Endothelial cell of umbilical vein (primary cell): ENCODE measurements at regions not wholly inside any gene's neighbourhood (a gene's known extent, or its start where the extent isn't known, plus 50 kb on each side); places are given as distances from the start of the nearest gene placed in this dataset.

Source experiments
- BruUV-seq: library from RNA; stranded (reverse); fragments of 400-500 nt; replicated peaks from 2 replicates; lab custom pipeline; 2021; lab: Mats Ljungman, UMichigan
- CTCF ChIA-PET: fragments of 300-600, 350-600 bp; sonication (Branson Sonifier 250); formaldehyde crosslinking; loops from one replicate; lab custom pipeline; 2021; ENCODE audit warnings: antibody characterized with exemption, inconsistent platforms; lab: Charles Lee
- POLR2A ChIA-PET: fragments of 300-600, 350-600 bp; sonication (Branson Sonifier 250); formaldehyde crosslinking; loops from one replicate; lab custom pipeline; 2021; ENCODE audit warnings: antibody characterized with exemption, inconsistent platforms; lab: Charles Lee
- DNase-seq: peaks from one replicate; pipeline ENCODE4 v3.0.0-alpha.2; 2011; ENCODE audit warnings: low read depth, low spot score
- FAIRE-seq: peaks from 2 replicates; lab custom pipeline; 2011; peaks lifted over from hg19 to GRCh38; lab: Jason Lieb, UNC
- H2AFZ ChIP-seq: 2 replicates; pipeline ENCODE4 v1.6.0; 2012; ENCODE audit warnings: low read depth, low read length, control low read depth, inconsistent platforms
- H3K27ac ChIP-seq: 2 replicates; pipeline ENCODE4 v1.5.1; 2011; ENCODE audit warnings: low read depth, mild to moderate bottlenecking, control low read depth, low read length, moderate library complexity; ENCODE audit not compliant: insufficient read depth
- H3K27me3 ChIP-seq, 2 experiments: 2 replicates each; pipeline versions ENCODE4 v1.6.0 to v1.6.1; 2011; ENCODE audit warnings: low read length in 2 of 2, mixed read lengths in 1 of 2; ENCODE audit not compliant: control insufficient read depth in 2 of 2, insufficient read depth in 2 of 2
- H3K36me3 ChIP-seq, 2 experiments: 2 replicates in 1 of 2; 3 replicates in 1 of 2; pipeline ENCODE4 v1.5.1; 2011; ENCODE audit warnings: low read length in 2 of 2, mild to moderate bottlenecking in 1 of 2, moderate library complexity in 1 of 2; ENCODE audit not compliant: control insufficient read depth in 2 of 2, insufficient read depth in 2 of 2; ENCODE audit errors: extremely low read depth in 1 of 2
- H3K4me1 ChIP-seq: 3 replicates; pipeline ENCODE4 v1.5.1; 2011; ENCODE audit warnings: mild to moderate bottlenecking, low read length; ENCODE audit not compliant: control insufficient read depth, insufficient read depth; ENCODE audit errors: extremely low read depth
- H3K4me2 ChIP-seq: 2 replicates; pipeline ENCODE4 v1.6.1; 2011; ENCODE audit warnings: low read length, control low read depth, mixed read lengths; ENCODE audit not compliant: insufficient read depth
- H3K4me3 ChIP-seq, 3 experiments: fragments of 200-600 bp in 1 of 3; sonication (generic), shearing (Covaris generic) in 1 of 3; replicated peaks in 1 of 3; 2 replicates each; pipeline ENCODE4 v1.5.1; 2011 to 2016; ENCODE audit warnings: control low read depth in 3 of 3, low read length in 3 of 3, mild to moderate bottlenecking in 2 of 3, inconsistent platforms in 1 of 3, low read depth in 1 of 3, moderate library complexity in 1 of 3; ENCODE audit not compliant: insufficient read depth in 1 of 3
- H3K79me2 ChIP-seq: 2 replicates; pipeline ENCODE4 v1.6.0; 2012; ENCODE audit warnings: low read length, inconsistent platforms; ENCODE audit not compliant: control insufficient read depth, insufficient read depth
- H3K9ac ChIP-seq: replicated peaks from 2 replicates; pipeline ENCODE3; 2011; ENCODE audit warnings: low read length, control low read depth; ENCODE audit not compliant: insufficient read depth; ENCODE audit errors: extremely low read depth
- H3K9me1 ChIP-seq: replicated peaks from 3 replicates; pipeline ENCODE4 v1.6.0; 2011; ENCODE audit warnings: mild to moderate bottlenecking, low read length; ENCODE audit not compliant: control insufficient read depth, insufficient read depth; ENCODE audit errors: extremely low read depth
- H3K9me3 ChIP-seq: replicated peaks from 2 replicates; pipeline ENCODE4 v1.5.1; 2012; ENCODE audit warnings: low read length, inconsistent platforms; ENCODE audit not compliant: control insufficient read depth, insufficient read depth
- H4K20me1 ChIP-seq: replicated peaks from 2 replicates; pipeline ENCODE3; 2011; ENCODE audit warnings: mild to moderate bottlenecking, low read length; ENCODE audit not compliant: control insufficient read depth, insufficient read depth; ENCODE audit errors: extremely low read depth
- EZH2 ChIP-seq: IDR thresholded peaks from 2 replicates; pipeline ENCODE4 v1.6.1; 2012; ENCODE audit warnings: borderline replicate concordance, low read depth, mild to moderate bottlenecking, moderate library complexity, low read length, inconsistent platforms; ENCODE audit not compliant: severe bottlenecking
- FOS ChIP-seq: IDR thresholded peaks from 2 replicates; pipeline ENCODE4 v1.6.1; 2011; ENCODE audit warnings: mild to moderate bottlenecking, low read length, moderate library complexity, borderline replicate concordance; ENCODE audit not compliant: insufficient read depth
- GATA2 ChIP-seq: IDR thresholded peaks from 2 replicates; pipeline ENCODE4 v1.7.0; 2011; ENCODE audit warnings: low read depth, mild to moderate bottlenecking, moderate library complexity, mixed read lengths, low read length; ENCODE audit not compliant: insufficient read length, insufficient read depth
- JUN ChIP-seq: IDR thresholded peaks from 2 replicates; pipeline ENCODE4 v1.6.1; 2011; ENCODE audit warnings: borderline replicate concordance, low read depth; ENCODE audit not compliant: insufficient read length, insufficient read depth
- MYC ChIP-seq: IDR thresholded peaks from one replicate; pipeline ENCODE4 v1.6.1; 2011; ENCODE audit warnings: mild to moderate bottlenecking, low read depth, low read length
- POLR2A ChIP-seq: IDR thresholded peaks from 2 replicates; pipeline ENCODE4 v1.6.1; 2012; ENCODE audit warnings: low read depth, mild to moderate bottlenecking, control low read depth, low read length
- POLR2AphosphoS5 ChIP-seq: IDR thresholded peaks from 2 replicates; pipeline ENCODE4 v1.6.1; 2012; ENCODE audit warnings: low read depth, mild to moderate bottlenecking, control low read depth, low read length, moderate library complexity; ENCODE audit not compliant: insufficient read depth
- dilution Hi-C: fragments of 300-500 bp; cut with MboI; formaldehyde crosslinking; loops from one replicate; pipeline ENCODE4 v1.15.0; 2019; ENCODE audit warnings: low sequenced_read_pairs; ENCODE audit not compliant: extremely low pct_ligation_motif_present
- intact Hi-C: fragments of 100-400 bp; cut with micrococcal nuclease; formaldehyde crosslinking; loops from one replicate; pipeline ENCODE4 v1.10.0; 2022
- TF ChIP-seq, protein P1 (sequence below), 2 donors: IDR thresholded peaks; 1 replicate in 1 of 2; 2 replicates in 1 of 2; pipeline ENCODE4 v1.5.1; 2011; ENCODE audit warnings: low read length in 2 of 2, mild to moderate bottlenecking in 2 of 2, moderate library complexity in 2 of 2, control low read depth in 1 of 2, inconsistent platforms in 1 of 2, low read depth in 1 of 2; ENCODE audit not compliant: insufficient read depth in 1 of 2; ENCODE audit errors: extremely low read depth in 1 of 2
- TF ChIP-seq, protein P2 (sequence below): IDR thresholded peaks from 2 replicates; pipeline ENCODE4 v1.6.1; 2011; ENCODE audit not compliant: insufficient read depth, insufficient read length

DNA sequence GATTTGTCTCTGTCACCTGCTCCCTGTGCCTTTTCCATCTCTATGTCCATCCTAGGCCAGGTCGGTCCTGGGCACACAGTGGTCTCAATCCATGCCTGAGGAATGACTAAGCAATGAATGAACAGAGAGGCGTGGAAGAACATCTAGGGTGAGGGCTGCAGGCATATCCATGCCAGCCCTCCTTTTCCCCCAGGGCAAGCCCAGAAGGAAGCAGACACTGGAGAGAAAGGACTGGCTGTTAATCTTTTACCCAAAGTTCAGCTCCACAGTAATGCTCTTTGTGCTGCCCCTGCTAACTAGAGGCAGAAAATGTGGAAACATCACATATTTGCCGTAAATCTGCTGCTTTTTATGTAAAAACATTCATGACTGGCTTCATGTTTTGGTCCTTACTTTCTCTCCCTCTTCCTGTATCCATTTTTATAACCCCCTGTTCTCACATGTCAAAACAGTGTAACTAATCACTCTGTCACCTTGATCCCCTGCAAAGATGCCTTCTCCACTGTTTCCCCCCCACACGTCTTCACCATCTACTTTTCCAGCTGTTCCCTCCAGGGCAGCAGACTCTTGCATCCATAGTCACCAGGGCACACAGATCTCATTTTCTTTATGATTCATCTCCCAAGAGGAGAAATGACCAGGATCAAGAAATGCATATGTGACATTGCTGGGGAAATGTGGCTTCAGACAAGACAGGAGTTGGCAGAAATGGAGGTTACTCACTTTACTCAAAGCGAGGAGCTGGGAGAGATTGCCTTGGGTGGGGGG lies 166.4 kb upstream of the PROX1 start:
- intact Hi-C loops: no loop called here
- no peaks in the 10 kb centered on the region for H3K36me3 ChIP-seq
- no peaks in the 10 kb centered on the region for H3K79me2 ChIP-seq
- H3K9ac ChIP-seq: no peak overlapping the region
- H2AFZ ChIP-seq: no peak overlapping the region
- ChIA-PET POLR2A (no interaction called here), CTCF (no interaction called here)
- no peak overlapping the region for H3K4me2 ChIP-seq
- DNase-seq (no peak), FAIRE-seq (no peak)
- no peak overlapping the region for H3K27ac ChIP-seq
- no peaks in the 10 kb centered on the region for H3K9me3 ChIP-seq
- H4K20me1 ChIP-seq: no peaks in the 10 kb centered on the region
- H3K9me1 ChIP-seq: no peaks in the 10 kb centered on the region
- H3K27me3 ChIP-seq: no peaks in the 10 kb centered on the region
- dilution Hi-C loops: no loop called here
- no TSS peak for BruUV-seq
- no peak overlapping the region for H3K4me3 ChIP-seq
- no peak for TF ChIP-seq JUN
- TF ChIP-seq EZH2: no peak
- no peak for TF ChIP-seq FOS
- no peak for TF ChIP-seq GATA2
- TF ChIP-seq, protein P1, sequence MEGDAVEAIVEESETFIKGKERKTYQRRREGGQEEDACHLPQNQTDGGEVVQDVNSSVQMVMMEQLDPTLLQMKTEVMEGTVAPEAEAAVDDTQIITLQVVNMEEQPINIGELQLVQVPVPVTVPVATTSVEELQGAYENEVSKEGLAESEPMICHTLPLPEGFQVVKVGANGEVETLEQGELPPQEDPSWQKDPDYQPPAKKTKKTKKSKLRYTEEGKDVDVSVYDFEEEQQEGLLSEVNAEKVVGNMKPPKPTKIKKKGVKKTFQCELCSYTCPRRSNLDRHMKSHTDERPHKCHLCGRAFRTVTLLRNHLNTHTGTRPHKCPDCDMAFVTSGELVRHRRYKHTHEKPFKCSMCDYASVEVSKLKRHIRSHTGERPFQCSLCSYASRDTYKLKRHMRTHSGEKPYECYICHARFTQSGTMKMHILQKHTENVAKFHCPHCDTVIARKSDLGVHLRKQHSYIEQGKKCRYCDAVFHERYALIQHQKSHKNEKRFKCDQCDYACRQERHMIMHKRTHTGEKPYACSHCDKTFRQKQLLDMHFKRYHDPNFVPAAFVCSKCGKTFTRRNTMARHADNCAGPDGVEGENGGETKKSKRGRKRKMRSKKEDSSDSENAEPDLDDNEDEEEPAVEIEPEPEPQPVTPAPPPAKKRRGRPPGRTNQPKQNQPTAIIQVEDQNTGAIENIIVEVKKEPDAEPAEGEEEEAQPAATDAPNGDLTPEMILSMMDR (IDR thresholded peaks at IDR 0.05; ENCODE audit: extremely low read depth in 1 of 2, insufficient read depth in 1 of 2, low read depth in 1 of 2, low read length in 2 of 2): no peak
- TF ChIP-seq MYC: no peak
- TF ChIP-seq, protein P2, sequence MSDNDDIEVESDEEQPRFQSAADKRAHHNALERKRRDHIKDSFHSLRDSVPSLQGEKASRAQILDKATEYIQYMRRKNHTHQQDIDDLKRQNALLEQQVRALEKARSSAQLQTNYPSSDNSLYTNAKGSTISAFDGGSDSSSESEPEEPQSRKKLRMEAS: no peak
- TF ChIP-seq POLR2A: no peak
- TF ChIP-seq POLR2AphosphoS5: no peak
- no peaks in the 10 kb centered on the region for H3K4me1 ChIP-seq
